Breast epithelium (tissue), 3 donors: ENCODE measurements at regions not wholly inside any gene's neighbourhood (a gene's known extent, or its start where the extent isn't known, plus 50 kb on each side); places are given as distances from the start of the nearest gene placed in this dataset.

ENCODE experiments used
- CTCF ChIP-seq, 3 donors: fragments of 450-650 bp; IDR thresholded peaks; one replicate each; pipeline ENCODE4 v1.5.1; 2016 to 2017; ENCODE audit warnings: antibody characterized with exemption in 3 of 3, mild to moderate bottlenecking in 3 of 3, moderate library complexity in 3 of 3
- POLR2A ChIP-seq: fragments of 450-650 bp; IDR thresholded peaks from one replicate; pipeline ENCODE4 v1.6.1; 2016; ENCODE audit warnings: antibody characterized with exemption, mild to moderate bottlenecking, moderate library complexity
- POLR2AphosphoS5 ChIP-seq, 3 donors: sonication (generic); formaldehyde crosslinking; IDR thresholded peaks; one replicate each; pipeline ENCODE4 v1.6.1; 2017; ENCODE audit warnings: antibody characterized with exemption in 3 of 3

GRCh38 chr5:56598941-56599340, 216.4 kb upstream of the MAP3K1 start:
- TF ChIP-seq CTCF (IDR thresholded peaks at IDR 0.05) (no peak), POLR2AphosphoS5 (IDR thresholded peaks at IDR 0.05) (no peak), POLR2A (no peak)
